ENCODE measurements at regions not wholly inside any gene's neighbourhood (a gene's known extent, or its start where the extent isn't known, plus 50 kb on each side); places are given as distances from the start of the nearest gene placed in this dataset.

GRCh38 chr4:104735174-104735573 is 240.5 kb upstream of the CXXC4 start:
- H4K20me1 ChIP-seq (replicated peaks in 1 of 2; ENCODE audit: control insufficient read depth in 1 of 2, insufficient read depth in 2 of 2, low read length in 2 of 2), result no peaks in the 10 kb centered on the region
- H4K8ac ChIP-seq (ENCODE audit: extremely low read depth, insufficient read depth, low read length), result no peak overlapping the region
- TF ChIP-seq CREB1 (IDR thresholded peaks at IDR 0.05), result no peak
- no peak for TF ChIP-seq ZNF274 (IDR thresholded peaks at IDR 0.05; ENCODE audit: borderline replicate concordance, extremely low read depth, low read length)
- no peak for TF ChIP-seq KDM4A (IDR thresholded peaks at IDR 0.05; ENCODE audit: low read depth, low read length, severe bottlenecking)
- TF ChIP-seq CEBPB (IDR thresholded peaks at IDR 0.05; ENCODE audit: low read depth, low read length), result no peak
- no peak for TF ChIP-seq EZH2 (IDR thresholded peaks at IDR 0.05; ENCODE audit: low read depth, low read length, severe bottlenecking)
- no peak for TF ChIP-seq CTCF (IDR thresholded peaks at IDR 0.05; ENCODE audit: control extremely low read depth in 1 of 3, insufficient read depth in 1 of 3, low read depth in 1 of 3, low read length in 3 of 3)
- TF ChIP-seq CTBP2 (IDR thresholded peaks at IDR 0.05; ENCODE audit: borderline replicate concordance, insufficient read depth, insufficient read length, low read length), result no peak
- no peak for TF ChIP-seq BRCA1 (IDR thresholded peaks at IDR 0.05; ENCODE audit: low read depth, low read length)
- FAIRE-seq, result no peak
- no peak overlapping the region for H2BK120ac ChIP-seq (replicated peaks; ENCODE audit: low read depth, low read length)
- no peaks in the 10 kb centered on the region for H3K27me3 ChIP-seq (replicated peaks in 1 of 4; ENCODE audit: control insufficient read depth in 3 of 4, extremely low read depth in 1 of 4, insufficient read depth in 3 of 4, low read length in 3 of 4)
- H3K79me2 ChIP-seq (ENCODE audit: control insufficient read depth in 1 of 2, insufficient read depth in 2 of 2, low read length in 2 of 2), result no peaks in the 10 kb centered on the region
- no peaks in the 10 kb centered on the region for H3K23me2 ChIP-seq (ENCODE audit: low read depth, low read length)
- no peak overlapping the region for H4K5ac ChIP-seq (ENCODE audit: insufficient read length, low read depth, low read length)
- no peak overlapping the region for H3K18ac ChIP-seq (ENCODE audit: extremely low read depth, low read length)
- no peak overlapping the region for H3K27ac ChIP-seq (ENCODE audit: low read depth, low read length)
- no peak overlapping the region for H3K56ac ChIP-seq (replicated peaks; ENCODE audit: insufficient read length, low read depth, low read length)
- no peak overlapping the region for H3K4me2 ChIP-seq (ENCODE audit: insufficient read depth in 1 of 2, low read depth in 2 of 2, low read length in 2 of 2)
- ChIA-PET POLR2A (ENCODE audit: partially characterized antibody) (no interaction called here), CTCF (ENCODE audit: partially characterized antibody) (interaction anchor here (1.1 to 2.0 kb wide), 2 partner anchors 9 to 11 kb away, joined by 3 to 4 read pairs; no protein-coding TSS in a partner anchor)
- DNase-seq (ENCODE audit: low read depth in 1 of 2, low spot score in 2 of 2), result no peak
- no peak overlapping the region for H3K4me3 ChIP-seq (ENCODE audit: extremely low read depth in 1 of 4, insufficient read depth in 2 of 4, low read depth in 3 of 4, low read length in 4 of 4)
- no peak overlapping the region for H2BK12ac ChIP-seq (ENCODE audit: low read depth, low read length)
- WGBS, 2 experiments (ENCODE audit: extremely low coverage in 1 of 2, insufficient coverage in 1 of 2, insufficient read length in 1 of 2, insufficient replicate concordance in 2 of 2, low coverage in 1 of 2, low lambda C conversion rate in 2 of 2, missing lambda C conversion rate in 1 of 2), result 95% methylated on average over 2 of the region's 2 CpGs; no CpG with 5 or more reads in 1 of the 2 experiments
- H2AFZ ChIP-seq (ENCODE audit: low read length), result no peak overlapping the region
- H3K36me3 ChIP-seq (ENCODE audit: control insufficient read depth in 2 of 4, insufficient read depth in 4 of 4, low read length in 3 of 4), result no peaks in the 10 kb centered on the region
- H3K4ac ChIP-seq (replicated peaks; ENCODE audit: insufficient read length, low read depth, low read length), result no peak overlapping the region
- no peak overlapping the region for H2BK15ac ChIP-seq (ENCODE audit: low read length)
- H3K4me1 ChIP-seq (replicated peaks in 1 of 4; ENCODE audit: control insufficient read depth in 3 of 4, insufficient read depth in 4 of 4, low read length in 3 of 4), result no peaks in the 10 kb centered on the region
- no peak overlapping the region for H3K14ac ChIP-seq (ENCODE audit: insufficient read length)
- no peak overlapping the region for H4K91ac ChIP-seq (replicated peaks; ENCODE audit: insufficient read length, low read length)
- no peak overlapping the region for H2AK5ac ChIP-seq (ENCODE audit: low read depth, low read length)
- no peak overlapping the region for H2BK5ac ChIP-seq (ENCODE audit: low read depth, low read length)
- H3K23ac ChIP-seq (ENCODE audit: insufficient read length), result no peak overlapping the region
- H3K9ac ChIP-seq (replicated peaks in 1 of 4; ENCODE audit: extremely low read depth in 1 of 4, low read depth in 3 of 4, low read length in 3 of 4), result no peak overlapping the region
- H3K9me3 ChIP-seq (ENCODE audit: insufficient read depth in 2 of 2, low read depth in 1 of 2, low read length in 1 of 2), result no peaks in the 10 kb centered on the region
- no peak overlapping the region for H2BK20ac ChIP-seq (ENCODE audit: low read length)
- H3K79me1 ChIP-seq (ENCODE audit: low read depth, low read length), result no peaks in the 10 kb centered on the region

Measured in H1 (cell line).